SK-N-SH treated with all-trans-retinoic acid at 6 μM for 48 hours (cell line): ENCODE measurements at regions not wholly inside any gene's neighbourhood (a gene's known extent, or its start where the extent isn't known, plus 50 kb on each side); places are given as distances from the start of the nearest gene placed in this dataset.

Experiments
- ATAC-seq: fragments of 200-7000 bp; cut with Tn5 transposase; 3 replicates; pipeline ENCODE4 v1.9.1; 2020; ENCODE audit warnings: mild to moderate bottlenecking, moderate library complexity
- ARNTL ChIP-seq: fragments of 450-650 bp; formaldehyde crosslinking; IDR thresholded peaks from 2 replicates; pipeline ENCODE4 v1.5.0; 2020; ENCODE audit warnings: low read depth, mild to moderate bottlenecking, moderate library complexity, borderline replicate concordance
- BACH2 ChIP-seq: fragments of 250-450 bp; sonication (Bioruptor Pico); IDR thresholded peaks from 2 replicates; pipeline ENCODE4 v1.9.0; 2021; ENCODE audit warnings: mild to moderate bottlenecking, borderline replicate concordance
- CSDC2 ChIP-seq: fragments of 250-450 bp; sonication (Bioruptor Pico); IDR thresholded peaks from 2 replicates; pipeline ENCODE4 v1.5.0; 2020; ENCODE audit warnings: mild to moderate bottlenecking, moderate library complexity
- ESRRG ChIP-seq: fragments of 250-450 bp; sonication (Bioruptor Pico); IDR thresholded peaks from 2 replicates; pipeline ENCODE4 v1.6.1; 2021; ENCODE audit warnings: mild to moderate bottlenecking
- GLIS3 ChIP-seq: fragments of 250-450 bp; sonication (Bioruptor Pico); IDR thresholded peaks from 2 replicates; pipeline ENCODE4 v1.5.0; 2020; ENCODE audit warnings: mild to moderate bottlenecking, moderate library complexity
- ISL1 ChIP-seq: fragments of 250-450 bp; sonication (Bioruptor Pico); IDR thresholded peaks from 2 replicates; pipeline ENCODE4 v2.1.2; 2022; ENCODE audit warnings: mild to moderate bottlenecking, moderate library complexity
- PPARA ChIP-seq: fragments of 250-450 bp; sonication (Bioruptor Pico); IDR thresholded peaks from 2 replicates; pipeline ENCODE4 v1.5.0; 2020; ENCODE audit warnings: mild to moderate bottlenecking, borderline replicate concordance
- RARB ChIP-seq: fragments of 250-450 bp; sonication (Bioruptor Pico); IDR thresholded peaks from 2 replicates; pipeline ENCODE4 v1.8.0; 2021; ENCODE audit warnings: mild to moderate bottlenecking, moderate library complexity
- TCF4 ChIP-seq: fragments of 250-450 bp; sonication (Bioruptor Pico); IDR thresholded peaks from 2 replicates; pipeline ENCODE4 v1.8.0; 2021; ENCODE audit warnings: mild to moderate bottlenecking, moderate library complexity, borderline replicate concordance
- TOX ChIP-seq: fragments of 250-450 bp; sonication (Bioruptor Pico); IDR thresholded peaks from 2 replicates; pipeline ENCODE4 v1.8.0; 2021; ENCODE audit warnings: mild to moderate bottlenecking, moderate library complexity, borderline replicate concordance
- ZC3H10 ChIP-seq: fragments of 250-450 bp; sonication (Bioruptor Pico); IDR thresholded peaks from 2 replicates; pipeline ENCODE4 v1.5.1; 2021; ENCODE audit warnings: mild to moderate bottlenecking, moderate library complexity
- ZFP30 ChIP-seq: fragments of 450-650 bp; formaldehyde crosslinking; IDR thresholded peaks from 2 replicates; pipeline ENCODE4 v1.5.0; 2022; ENCODE audit warnings: mild to moderate bottlenecking, moderate library complexity
- ZNF565 ChIP-seq: fragments of 450-650 bp; formaldehyde crosslinking; conservative IDR thresholded peaks from 2 replicates; pipeline ENCODE4 v1.5.0; 2020; ENCODE audit warnings: low read depth, mild to moderate bottlenecking, moderate library complexity
- ZNF70 ChIP-seq: fragments of 450-650 bp; formaldehyde crosslinking; IDR thresholded peaks from 2 replicates; pipeline ENCODE4 v1.5.0; 2020; ENCODE audit warnings: mild to moderate bottlenecking, moderate library complexity
- ZNF8 ChIP-seq: fragments of 450-650 bp; formaldehyde crosslinking; IDR thresholded peaks from 2 replicates; pipeline ENCODE4 v1.5.0; 2020; ENCODE audit warnings: mild to moderate bottlenecking, moderate library complexity
- TF ChIP-seq, protein P1 (sequence below): fragments of 250-450 bp; sonication (Bioruptor Pico); IDR thresholded peaks from 2 replicates; pipeline ENCODE4 v1.8.0; 2021; ENCODE audit warnings: low read depth, mild to moderate bottlenecking, moderate library complexity, borderline replicate concordance
- TF ChIP-seq, protein P2 (sequence below): fragments of 250-450 bp; sonication (Bioruptor Pico); IDR thresholded peaks from 2 replicates; pipeline ENCODE4 v1.5.1; 2020; ENCODE audit warnings: low read depth, mild to moderate bottlenecking, moderate library complexity
- TF ChIP-seq, protein P3 (sequence below): fragments of 250-450 bp; sonication (Bioruptor Pico); IDR thresholded peaks from 2 replicates; pipeline ENCODE4 v1.5.0; 2020; ENCODE audit warnings: mild to moderate bottlenecking, moderate library complexity
- TF ChIP-seq, protein P4 (sequence below): fragments of 250-450 bp; sonication (Bioruptor Pico); IDR thresholded peaks from 2 replicates; pipeline ENCODE4 v1.8.0; 2020; ENCODE audit warnings: mild to moderate bottlenecking, moderate library complexity, borderline replicate concordance
- TF ChIP-seq, protein P5 (sequence below): fragments of 250-450 bp; sonication (Bioruptor Pico); IDR thresholded peaks from 2 replicates; pipeline ENCODE4 v1.5.1; 2021; ENCODE audit warnings: mild to moderate bottlenecking, moderate library complexity

DNA sequence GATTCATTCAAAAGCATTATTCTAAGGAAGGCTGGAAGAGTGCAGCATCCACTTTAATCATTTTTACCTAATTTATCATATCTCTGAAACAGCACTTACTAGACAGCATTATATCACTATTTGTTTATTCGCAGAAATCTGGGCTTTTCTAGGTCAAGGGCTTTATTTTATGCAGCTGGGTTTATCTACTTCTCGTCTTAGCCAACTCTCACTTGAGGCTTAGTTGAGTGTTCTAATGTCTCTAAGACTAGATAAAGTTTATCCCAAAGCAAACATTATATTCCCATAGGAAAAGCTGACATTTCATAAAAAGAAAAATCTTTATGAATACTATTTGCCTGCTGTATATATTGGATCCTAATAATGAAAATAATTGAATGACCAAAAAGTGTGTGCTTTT lies 720.8 kb upstream of the FLRT2 start:
- TF ChIP-seq, protein P1, sequence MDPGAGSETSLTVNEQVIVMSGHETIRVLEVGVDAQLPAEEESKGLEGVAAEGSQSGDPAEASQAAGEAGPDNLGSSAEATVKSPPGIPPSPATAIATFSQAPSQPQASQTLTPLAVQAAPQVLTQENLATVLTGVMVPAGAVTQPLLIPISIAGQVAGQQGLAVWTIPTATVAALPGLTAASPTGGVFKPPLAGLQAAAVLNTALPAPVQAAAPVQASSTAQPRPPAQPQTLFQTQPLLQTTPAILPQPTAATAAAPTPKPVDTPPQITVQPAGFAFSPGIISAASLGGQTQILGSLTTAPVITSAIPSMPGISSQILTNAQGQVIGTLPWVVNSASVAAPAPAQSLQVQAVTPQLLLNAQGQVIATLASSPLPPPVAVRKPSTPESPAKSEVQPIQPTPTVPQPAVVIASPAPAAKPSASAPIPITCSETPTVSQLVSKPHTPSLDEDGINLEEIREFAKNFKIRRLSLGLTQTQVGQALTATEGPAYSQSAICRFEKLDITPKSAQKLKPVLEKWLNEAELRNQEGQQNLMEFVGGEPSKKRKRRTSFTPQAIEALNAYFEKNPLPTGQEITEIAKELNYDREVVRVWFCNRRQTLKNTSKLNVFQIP (CRISPR knock-in tag), result no peak
- TF ChIP-seq, protein P2, sequence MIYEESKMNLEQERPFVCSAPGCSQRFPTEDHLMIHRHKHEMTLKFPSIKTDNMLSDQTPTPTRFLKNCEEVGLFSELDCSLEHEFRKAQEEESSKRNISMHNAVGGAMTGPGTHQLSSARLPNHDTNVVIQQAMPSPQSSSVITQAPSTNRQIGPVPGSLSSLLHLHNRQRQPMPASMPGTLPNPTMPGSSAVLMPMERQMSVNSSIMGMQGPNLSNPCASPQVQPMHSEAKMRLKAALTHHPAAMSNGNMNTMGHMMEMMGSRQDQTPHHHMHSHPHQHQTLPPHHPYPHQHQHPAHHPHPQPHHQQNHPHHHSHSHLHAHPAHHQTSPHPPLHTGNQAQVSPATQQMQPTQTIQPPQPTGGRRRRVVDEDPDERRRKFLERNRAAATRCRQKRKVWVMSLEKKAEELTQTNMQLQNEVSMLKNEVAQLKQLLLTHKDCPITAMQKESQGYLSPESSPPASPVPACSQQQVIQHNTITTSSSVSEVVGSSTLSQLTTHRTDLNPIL (CRISPR knock-in tag), result no peak
- TF ChIP-seq TOX (CRISPR knock-in tag) (no peak), CSDC2 (CRISPR knock-in tag) (no peak), ARNTL (CRISPR knock-in tag) (no peak), ZFP30 (CRISPR knock-in tag) (no peak), GLIS3 (CRISPR knock-in tag) (no peak), TCF4 (no peak), RARB (CRISPR knock-in tag) (no peak), ZC3H10 (CRISPR knock-in tag) (no peak)
- TF ChIP-seq, protein P3, sequence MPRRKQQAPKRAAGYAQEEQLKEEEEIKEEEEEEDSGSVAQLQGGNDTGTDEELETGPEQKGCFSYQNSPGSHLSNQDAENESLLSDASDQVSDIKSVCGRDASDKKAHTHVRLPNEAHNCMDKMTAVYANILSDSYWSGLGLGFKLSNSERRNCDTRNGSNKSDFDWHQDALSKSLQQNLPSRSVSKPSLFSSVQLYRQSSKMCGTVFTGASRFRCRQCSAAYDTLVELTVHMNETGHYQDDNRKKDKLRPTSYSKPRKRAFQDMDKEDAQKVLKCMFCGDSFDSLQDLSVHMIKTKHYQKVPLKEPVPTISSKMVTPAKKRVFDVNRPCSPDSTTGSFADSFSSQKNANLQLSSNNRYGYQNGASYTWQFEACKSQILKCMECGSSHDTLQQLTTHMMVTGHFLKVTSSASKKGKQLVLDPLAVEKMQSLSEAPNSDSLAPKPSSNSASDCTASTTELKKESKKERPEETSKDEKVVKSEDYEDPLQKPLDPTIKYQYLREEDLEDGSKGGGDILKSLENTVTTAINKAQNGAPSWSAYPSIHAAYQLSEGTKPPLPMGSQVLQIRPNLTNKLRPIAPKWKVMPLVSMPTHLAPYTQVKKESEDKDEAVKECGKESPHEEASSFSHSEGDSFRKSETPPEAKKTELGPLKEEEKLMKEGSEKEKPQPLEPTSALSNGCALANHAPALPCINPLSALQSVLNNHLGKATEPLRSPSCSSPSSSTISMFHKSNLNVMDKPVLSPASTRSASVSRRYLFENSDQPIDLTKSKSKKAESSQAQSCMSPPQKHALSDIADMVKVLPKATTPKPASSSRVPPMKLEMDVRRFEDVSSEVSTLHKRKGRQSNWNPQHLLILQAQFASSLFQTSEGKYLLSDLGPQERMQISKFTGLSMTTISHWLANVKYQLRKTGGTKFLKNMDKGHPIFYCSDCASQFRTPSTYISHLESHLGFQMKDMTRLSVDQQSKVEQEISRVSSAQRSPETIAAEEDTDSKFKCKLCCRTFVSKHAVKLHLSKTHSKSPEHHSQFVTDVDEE (CRISPR knock-in tag), result no peak
- TF ChIP-seq, protein P4, sequence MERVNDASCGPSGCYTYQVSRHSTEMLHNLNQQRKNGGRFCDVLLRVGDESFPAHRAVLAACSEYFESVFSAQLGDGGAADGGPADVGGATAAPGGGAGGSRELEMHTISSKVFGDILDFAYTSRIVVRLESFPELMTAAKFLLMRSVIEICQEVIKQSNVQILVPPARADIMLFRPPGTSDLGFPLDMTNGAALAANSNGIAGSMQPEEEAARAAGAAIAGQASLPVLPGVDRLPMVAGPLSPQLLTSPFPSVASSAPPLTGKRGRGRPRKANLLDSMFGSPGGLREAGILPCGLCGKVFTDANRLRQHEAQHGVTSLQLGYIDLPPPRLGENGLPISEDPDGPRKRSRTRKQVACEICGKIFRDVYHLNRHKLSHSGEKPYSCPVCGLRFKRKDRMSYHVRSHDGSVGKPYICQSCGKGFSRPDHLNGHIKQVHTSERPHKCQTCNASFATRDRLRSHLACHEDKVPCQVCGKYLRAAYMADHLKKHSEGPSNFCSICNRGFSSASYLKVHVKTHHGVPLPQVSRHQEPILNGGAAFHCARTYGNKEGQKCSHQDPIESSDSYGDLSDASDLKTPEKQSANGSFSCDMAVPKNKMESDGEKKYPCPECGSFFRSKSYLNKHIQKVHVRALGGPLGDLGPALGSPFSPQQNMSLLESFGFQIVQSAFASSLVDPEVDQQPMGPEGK (CRISPR knock-in tag), result no peak
- TF ChIP-seq, protein P5, sequence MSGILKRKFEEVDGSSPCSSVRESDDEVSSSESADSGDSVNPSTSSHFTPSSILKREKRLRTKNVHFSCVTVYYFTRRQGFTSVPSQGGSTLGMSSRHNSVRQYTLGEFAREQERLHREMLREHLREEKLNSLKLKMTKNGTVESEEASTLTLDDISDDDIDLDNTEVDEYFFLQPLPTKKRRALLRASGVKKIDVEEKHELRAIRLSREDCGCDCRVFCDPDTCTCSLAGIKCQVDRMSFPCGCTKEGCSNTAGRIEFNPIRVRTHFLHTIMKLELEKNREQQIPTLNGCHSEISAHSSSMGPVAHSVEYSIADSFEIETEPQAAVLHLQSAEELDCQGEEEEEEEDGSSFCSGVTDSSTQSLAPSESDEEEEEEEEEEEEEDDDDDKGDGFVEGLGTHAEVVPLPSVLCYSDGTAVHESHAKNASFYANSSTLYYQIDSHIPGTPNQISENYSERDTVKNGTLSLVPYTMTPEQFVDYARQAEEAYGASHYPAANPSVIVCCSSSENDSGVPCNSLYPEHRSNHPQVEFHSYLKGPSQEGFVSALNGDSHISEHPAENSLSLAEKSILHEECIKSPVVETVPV (CRISPR knock-in tag), result no peak
- ATAC-seq, result no peak

DNA sequence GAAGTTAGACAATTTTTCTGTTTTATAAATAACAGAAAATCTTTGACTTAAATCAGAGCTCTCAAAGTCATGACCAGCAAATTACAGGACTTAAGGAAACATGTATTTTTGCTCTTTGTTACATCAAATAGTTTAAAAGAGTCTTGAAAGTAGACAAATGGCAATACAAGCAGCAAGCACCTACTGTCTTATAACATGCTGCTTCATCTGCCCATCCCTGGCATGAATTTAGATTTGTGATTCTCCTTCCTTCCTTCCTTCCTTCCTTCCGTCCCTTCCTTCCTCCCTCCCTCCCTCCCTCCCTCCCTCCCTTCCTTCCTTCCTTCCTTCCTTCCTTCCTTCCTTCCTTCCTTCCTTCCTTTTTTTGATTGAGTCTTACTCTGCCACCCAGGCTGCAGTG lies 715.6 kb upstream of the FLRT2 start:
- TF ChIP-seq ISL1, result no peak
- TF ChIP-seq RARB (CRISPR knock-in tag), result no peak
- no peak for TF ChIP-seq ZNF8 (CRISPR knock-in tag)
- no peak for ATAC-seq

DNA sequence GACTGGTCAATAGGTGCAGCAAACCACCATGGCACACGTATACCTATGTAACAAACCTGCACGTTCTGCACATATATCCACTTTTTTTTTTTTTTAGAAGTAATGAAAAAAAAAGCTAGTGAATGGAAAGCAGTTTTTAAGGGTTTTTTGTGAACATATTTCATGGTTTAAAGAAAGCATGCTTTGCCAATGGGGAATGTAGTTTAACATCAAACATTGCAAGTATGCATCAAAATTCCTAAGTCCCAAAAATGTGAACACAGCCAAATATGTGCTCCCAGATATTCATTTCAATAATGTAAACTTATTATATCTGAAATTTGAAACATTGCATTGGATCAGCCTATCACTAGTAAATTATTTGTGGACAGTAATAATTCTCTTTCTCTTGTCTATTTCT lies 710.4 kb upstream of the FLRT2 start:
- TF ChIP-seq, protein P1 (CRISPR knock-in tag), result no peak
- no peak for TF ChIP-seq ZNF8 (CRISPR knock-in tag)
- TF ChIP-seq BACH2 (CRISPR knock-in tag), result no peak
- TF ChIP-seq, protein P5 (CRISPR knock-in tag), result no peak
- TF ChIP-seq ESRRG (CRISPR knock-in tag), result no peak
- no peak for TF ChIP-seq ZNF565 (CRISPR knock-in tag)
- TF ChIP-seq ZC3H10 (CRISPR knock-in tag), result no peak
- TF ChIP-seq ZFP30 (CRISPR knock-in tag), result no peak
- TF ChIP-seq TCF4, result no peak
- TF ChIP-seq CSDC2 (CRISPR knock-in tag), result no peak
- no peak for TF ChIP-seq ZNF70 (CRISPR knock-in tag)
- no peak for TF ChIP-seq PPARA (CRISPR knock-in tag)
- ATAC-seq, result no peak
